KMS-11 (cell line): ENCODE measurements at regions not wholly inside any gene's neighbourhood (a gene's known extent, or its start where the extent isn't known, plus 50 kb on each side); places are given as distances from the start of the nearest gene placed in this dataset.

Experiments
- H2AFZ ChIP-seq: fragments of 200-600 bp; sonication (generic); 2 replicates; pipeline ENCODE4 v1.6.1; 2016; ENCODE audit warnings: antibody characterized with exemption, mixed run types, low read depth
- H3K27ac ChIP-seq: fragments of 200-600 bp; sonication (generic); 2 replicates; pipeline ENCODE4 v1.6.1; 2016; ENCODE audit warnings: mild to moderate bottlenecking, mixed run types
- H3K27me3 ChIP-seq: fragments of 200-600 bp; sonication (generic); 2 replicates; pipeline ENCODE4 v1.6.1; 2017; ENCODE audit warnings: mild to moderate bottlenecking, low read depth, mixed run types, moderate library complexity; ENCODE audit not compliant: insufficient read depth
- H3K36me3 ChIP-seq: fragments of 200-600 bp; sonication (generic); 2 replicates; pipeline ENCODE4 v1.6.1; 2017; ENCODE audit warnings: mild to moderate bottlenecking, mixed run types; ENCODE audit not compliant: insufficient read depth
- H3K4me1 ChIP-seq: fragments of 200-600 bp; sonication (generic); 2 replicates; pipeline ENCODE4 v1.6.1; 2016; ENCODE audit warnings: mild to moderate bottlenecking, low read depth, mixed run types; ENCODE audit not compliant: poor library complexity, severe bottlenecking
- H3K4me2 ChIP-seq: fragments of 200-600 bp; sonication (generic); 2 replicates; pipeline ENCODE4 v1.7.0; 2016; ENCODE audit warnings: mild to moderate bottlenecking, mixed run types
- H3K4me3 ChIP-seq: fragments of 200-600 bp; sonication (generic); IDR thresholded peaks from 2 replicates; pipeline ENCODE4 v1.6.1; 2017; ENCODE audit warnings: low read depth, low read length, mixed read lengths; ENCODE audit not compliant: insufficient read depth
- H3K79me2 ChIP-seq: fragments of 200-600 bp; sonication (generic); 2 replicates; pipeline ENCODE4 v1.6.1; 2016; ENCODE audit warnings: low read depth, mixed run types; ENCODE audit not compliant: insufficient read depth
- H3K9ac ChIP-seq: fragments of 200-600 bp; sonication (generic); 2 replicates; pipeline ENCODE4 v1.6.1; 2016; ENCODE audit warnings: mild to moderate bottlenecking, mixed run types
- H4K20me1 ChIP-seq: fragments of 200-600 bp; sonication (generic); 2 replicates; pipeline ENCODE4 v1.6.1; 2016; ENCODE audit warnings: mild to moderate bottlenecking, mixed run types; ENCODE audit not compliant: insufficient read depth
- TF ChIP-seq, protein P1 (sequence below): fragments of 200-600 bp; sonication (generic); conservative IDR thresholded peaks from 2 replicates; pipeline ENCODE4 v1.6.1; 2017; ENCODE audit warnings: low read depth, mild to moderate bottlenecking, antibody characterized with exemption, low read length, moderate library complexity, mixed read lengths

- Histone ChIP-seq H3K4me1 (no peaks in the 10 kb centered on the region), H3K4me2 (no peak overlapping the region), H3K27ac (no peak overlapping the region), H4K20me1 (no peaks in the 10 kb centered on the region), H3K79me2 (no peaks in the 10 kb centered on the region), H2AFZ (no peak overlapping the region), H3K27me3 (no peaks in the 10 kb centered on the region), H3K9ac (no peak overlapping the region), H3K36me3 (no peaks in the 10 kb centered on the region), H3K4me3 (no peak overlapping the region)
- TF ChIP-seq, protein P1, sequence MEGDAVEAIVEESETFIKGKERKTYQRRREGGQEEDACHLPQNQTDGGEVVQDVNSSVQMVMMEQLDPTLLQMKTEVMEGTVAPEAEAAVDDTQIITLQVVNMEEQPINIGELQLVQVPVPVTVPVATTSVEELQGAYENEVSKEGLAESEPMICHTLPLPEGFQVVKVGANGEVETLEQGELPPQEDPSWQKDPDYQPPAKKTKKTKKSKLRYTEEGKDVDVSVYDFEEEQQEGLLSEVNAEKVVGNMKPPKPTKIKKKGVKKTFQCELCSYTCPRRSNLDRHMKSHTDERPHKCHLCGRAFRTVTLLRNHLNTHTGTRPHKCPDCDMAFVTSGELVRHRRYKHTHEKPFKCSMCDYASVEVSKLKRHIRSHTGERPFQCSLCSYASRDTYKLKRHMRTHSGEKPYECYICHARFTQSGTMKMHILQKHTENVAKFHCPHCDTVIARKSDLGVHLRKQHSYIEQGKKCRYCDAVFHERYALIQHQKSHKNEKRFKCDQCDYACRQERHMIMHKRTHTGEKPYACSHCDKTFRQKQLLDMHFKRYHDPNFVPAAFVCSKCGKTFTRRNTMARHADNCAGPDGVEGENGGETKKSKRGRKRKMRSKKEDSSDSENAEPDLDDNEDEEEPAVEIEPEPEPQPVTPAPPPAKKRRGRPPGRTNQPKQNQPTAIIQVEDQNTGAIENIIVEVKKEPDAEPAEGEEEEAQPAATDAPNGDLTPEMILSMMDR: no peak
These were observed 96.8 kb upstream of the THUMPD2 start for GRCh38 chr2:39875914-39876267.

- Histone ChIP-seq H3K79me2 (no peaks in the 10 kb centered on the region), H3K27me3 (no peaks in the 10 kb centered on the region), H3K4me1 (no peaks in the 10 kb centered on the region), H3K4me2 (no peak overlapping the region), H3K27ac (no peak overlapping the region), H2AFZ (no peak overlapping the region), H3K36me3 (no peaks in the 10 kb centered on the region), H4K20me1 (no peaks in the 10 kb centered on the region), H3K4me3 (no peak overlapping the region), H3K9ac (no peak overlapping the region)
- TF ChIP-seq, protein P1: no peak
These were observed 96.3 kb upstream of the THUMPD2 start for GRCh38 chr2:39875182-39875913.

- TF ChIP-seq, protein P1: no peak
- H4K20me1 ChIP-seq: no peaks in the 10 kb centered on the region
- H3K79me2 ChIP-seq: no peaks in the 10 kb centered on the region
- no peak overlapping the region for H3K9ac ChIP-seq
- no peak overlapping the region for H3K27ac ChIP-seq
- no peaks in the 10 kb centered on the region for H3K27me3 ChIP-seq
- no peaks in the 10 kb centered on the region for H3K4me1 ChIP-seq
- no peaks in the 10 kb centered on the region for H3K36me3 ChIP-seq
- H2AFZ ChIP-seq: no peak overlapping the region
- H3K4me2 ChIP-seq: no peak overlapping the region
- H3K4me3 ChIP-seq: no peak overlapping the region
These were observed 95.2 kb upstream of the THUMPD2 start for GRCh38 chr2:39874236-39874635.

DNA sequence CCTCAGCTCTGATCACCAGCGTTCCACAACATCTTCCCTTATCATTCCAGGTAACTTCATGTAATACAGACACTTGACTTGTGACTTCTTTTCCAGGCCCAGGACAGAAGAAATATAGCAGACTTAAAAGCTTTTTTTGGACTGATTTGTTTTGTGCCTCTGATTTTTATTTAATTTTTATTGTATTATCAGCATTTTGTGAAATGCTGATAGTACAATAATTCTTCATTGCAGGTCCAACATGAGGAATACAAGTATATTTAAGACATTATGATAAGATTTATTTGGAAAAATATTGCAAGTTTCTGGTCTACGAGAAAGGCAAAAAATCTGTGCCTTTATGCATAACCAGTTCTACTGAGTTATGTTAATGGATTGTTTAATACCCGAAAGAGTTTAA, 94.5 kb upstream of the THUMPD2 start:
- Histone ChIP-seq H3K4me2 (no peak overlapping the region), H3K9ac (no peak overlapping the region), H3K4me3 (no peak overlapping the region), H3K4me1 (no peaks in the 10 kb centered on the region), H3K27ac (no peak overlapping the region), H3K36me3 (no peaks in the 10 kb centered on the region), H4K20me1 (no peaks in the 10 kb centered on the region), H3K79me2 (no peaks in the 10 kb centered on the region), H3K27me3 (no peaks in the 10 kb centered on the region), H2AFZ (no peak overlapping the region)
- TF ChIP-seq, protein P1: no peak
